ENCODE measurements at regions not wholly inside any gene's neighbourhood (a gene's known extent, or its start where the extent isn't known, plus 50 kb on each side); places are given as distances from the start of the nearest gene placed in this dataset.

DNA sequence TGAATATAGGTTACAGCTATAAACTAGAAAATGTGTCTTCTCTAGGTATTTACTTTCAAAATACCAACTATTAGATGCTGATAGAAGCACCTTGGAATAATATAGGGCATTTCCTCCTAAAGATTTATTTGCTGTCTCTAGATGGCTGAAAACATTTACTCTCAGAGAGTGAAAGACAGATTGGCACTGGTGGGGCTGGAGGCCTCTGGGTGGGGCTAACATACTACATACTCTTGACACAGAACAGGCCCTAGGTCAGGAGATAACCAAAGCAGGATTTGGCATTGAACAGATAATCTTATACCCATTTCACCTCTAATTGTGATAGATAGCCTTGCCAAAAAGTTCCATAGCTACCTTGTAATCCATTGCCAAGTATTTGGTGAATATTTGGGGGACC lies 253.3 kb upstream of the TBC1D5 start:
- Histone ChIP-seq H3K27ac (replicated peaks) (no peak overlapping the region), H3K4me3 (replicated peaks; ENCODE audit: insufficient read depth, low read length) (no peak overlapping the region), H3K27me3 (ENCODE audit: insufficient read depth, poor library complexity, severe bottlenecking) (no peaks in the 10 kb centered on the region)
- TF ChIP-seq GABPA (IDR thresholded peaks at IDR 0.05; ENCODE audit: low read depth): no peak
- TF ChIP-seq SPI1 (IDR thresholded peaks at IDR 0.05; ENCODE audit: borderline replicate concordance, low read depth): no peak
- TF ChIP-seq POLR2AphosphoS5 (IDR thresholded peaks at IDR 0.05; ENCODE audit: low read depth): no peak
- TF ChIP-seq, protein P1, sequence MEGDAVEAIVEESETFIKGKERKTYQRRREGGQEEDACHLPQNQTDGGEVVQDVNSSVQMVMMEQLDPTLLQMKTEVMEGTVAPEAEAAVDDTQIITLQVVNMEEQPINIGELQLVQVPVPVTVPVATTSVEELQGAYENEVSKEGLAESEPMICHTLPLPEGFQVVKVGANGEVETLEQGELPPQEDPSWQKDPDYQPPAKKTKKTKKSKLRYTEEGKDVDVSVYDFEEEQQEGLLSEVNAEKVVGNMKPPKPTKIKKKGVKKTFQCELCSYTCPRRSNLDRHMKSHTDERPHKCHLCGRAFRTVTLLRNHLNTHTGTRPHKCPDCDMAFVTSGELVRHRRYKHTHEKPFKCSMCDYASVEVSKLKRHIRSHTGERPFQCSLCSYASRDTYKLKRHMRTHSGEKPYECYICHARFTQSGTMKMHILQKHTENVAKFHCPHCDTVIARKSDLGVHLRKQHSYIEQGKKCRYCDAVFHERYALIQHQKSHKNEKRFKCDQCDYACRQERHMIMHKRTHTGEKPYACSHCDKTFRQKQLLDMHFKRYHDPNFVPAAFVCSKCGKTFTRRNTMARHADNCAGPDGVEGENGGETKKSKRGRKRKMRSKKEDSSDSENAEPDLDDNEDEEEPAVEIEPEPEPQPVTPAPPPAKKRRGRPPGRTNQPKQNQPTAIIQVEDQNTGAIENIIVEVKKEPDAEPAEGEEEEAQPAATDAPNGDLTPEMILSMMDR (IDR thresholded peaks at IDR 0.05; ENCODE audit: insufficient read depth, low read length): no peak
- TF ChIP-seq, protein P2, sequence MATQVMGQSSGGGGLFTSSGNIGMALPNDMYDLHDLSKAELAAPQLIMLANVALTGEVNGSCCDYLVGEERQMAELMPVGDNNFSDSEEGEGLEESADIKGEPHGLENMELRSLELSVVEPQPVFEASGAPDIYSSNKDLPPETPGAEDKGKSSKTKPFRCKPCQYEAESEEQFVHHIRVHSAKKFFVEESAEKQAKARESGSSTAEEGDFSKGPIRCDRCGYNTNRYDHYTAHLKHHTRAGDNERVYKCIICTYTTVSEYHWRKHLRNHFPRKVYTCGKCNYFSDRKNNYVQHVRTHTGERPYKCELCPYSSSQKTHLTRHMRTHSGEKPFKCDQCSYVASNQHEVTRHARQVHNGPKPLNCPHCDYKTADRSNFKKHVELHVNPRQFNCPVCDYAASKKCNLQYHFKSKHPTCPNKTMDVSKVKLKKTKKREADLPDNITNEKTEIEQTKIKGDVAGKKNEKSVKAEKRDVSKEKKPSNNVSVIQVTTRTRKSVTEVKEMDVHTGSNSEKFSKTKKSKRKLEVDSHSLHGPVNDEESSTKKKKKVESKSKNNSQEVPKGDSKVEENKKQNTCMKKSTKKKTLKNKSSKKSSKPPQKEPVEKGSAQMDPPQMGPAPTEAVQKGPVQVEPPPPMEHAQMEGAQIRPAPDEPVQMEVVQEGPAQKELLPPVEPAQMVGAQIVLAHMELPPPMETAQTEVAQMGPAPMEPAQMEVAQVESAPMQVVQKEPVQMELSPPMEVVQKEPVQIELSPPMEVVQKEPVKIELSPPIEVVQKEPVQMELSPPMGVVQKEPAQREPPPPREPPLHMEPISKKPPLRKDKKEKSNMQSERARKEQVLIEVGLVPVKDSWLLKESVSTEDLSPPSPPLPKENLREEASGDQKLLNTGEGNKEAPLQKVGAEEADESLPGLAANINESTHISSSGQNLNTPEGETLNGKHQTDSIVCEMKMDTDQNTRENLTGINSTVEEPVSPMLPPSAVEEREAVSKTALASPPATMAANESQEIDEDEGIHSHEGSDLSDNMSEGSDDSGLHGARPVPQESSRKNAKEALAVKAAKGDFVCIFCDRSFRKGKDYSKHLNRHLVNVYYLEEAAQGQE (IDR thresholded peaks at IDR 0.05; ENCODE audit: insufficient replicate concordance, low read depth): no peak
- no peak for DNase-seq (ENCODE audit: low read depth in 1 of 2, low spot score in 1 of 2)

DNA sequence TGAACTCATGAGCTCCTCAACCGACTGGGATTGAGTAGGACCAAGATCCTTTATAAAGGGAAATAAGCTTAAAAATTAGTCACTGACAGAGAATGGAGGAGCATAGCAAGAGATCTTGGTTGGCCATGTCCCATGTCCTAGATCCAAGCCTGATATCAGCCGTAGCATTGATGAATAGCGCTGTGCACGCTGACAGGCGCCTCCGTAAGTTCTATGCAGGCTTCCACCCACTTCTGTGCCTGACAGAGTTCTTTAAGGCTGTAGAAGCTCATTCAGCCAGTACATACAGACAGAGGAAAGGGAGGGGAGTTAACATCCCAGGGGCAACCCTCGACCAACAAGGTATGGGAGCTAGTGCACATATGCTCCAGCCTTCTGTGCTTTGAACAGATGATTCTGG lies 251.7 kb upstream of the TBC1D5 start:
- TF ChIP-seq, protein P2 (IDR thresholded peaks at IDR 0.05; ENCODE audit: insufficient replicate concordance, low read depth): no peak
- H3K27me3 ChIP-seq (ENCODE audit: insufficient read depth, poor library complexity, severe bottlenecking): no peaks in the 10 kb centered on the region
- no peak overlapping the region for H3K4me3 ChIP-seq (replicated peaks; ENCODE audit: insufficient read depth, low read length)
- DNase-seq (ENCODE audit: low read depth in 1 of 2, low spot score in 1 of 2): no peak
- H3K27ac ChIP-seq (replicated peaks): no peak overlapping the region

DNA sequence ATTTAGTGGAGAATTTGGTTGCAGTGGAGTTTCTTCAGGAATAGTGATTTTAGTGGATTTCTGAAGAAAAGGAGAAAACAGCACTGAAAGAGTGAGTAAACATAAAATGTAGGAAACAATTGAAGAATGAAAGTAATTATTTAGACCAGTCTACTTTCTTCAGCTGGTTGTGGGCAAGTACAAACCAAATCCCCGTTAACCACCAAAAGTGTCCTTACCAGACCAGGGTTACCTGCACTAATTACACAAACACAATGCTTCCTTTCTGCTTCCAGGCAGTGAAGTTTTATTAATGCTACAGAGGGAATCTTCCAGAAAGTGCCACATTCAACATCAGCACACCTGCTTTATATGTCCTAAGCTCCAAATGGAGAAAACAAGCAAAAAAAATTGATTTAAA lies 248.0 kb upstream of the TBC1D5 start:
- H3K4me3 ChIP-seq (replicated peaks; ENCODE audit: insufficient read depth, low read length): no peak overlapping the region
- no peak for DNase-seq (ENCODE audit: low read depth in 1 of 2, low spot score in 1 of 2)
- H3K27me3 ChIP-seq (ENCODE audit: insufficient read depth, poor library complexity, severe bottlenecking): no peaks in the 10 kb centered on the region
- H3K27ac ChIP-seq (replicated peaks): no peak overlapping the region
- TF ChIP-seq POLR2AphosphoS5 (IDR thresholded peaks at IDR 0.05; ENCODE audit: low read depth): no peak
- TF ChIP-seq, protein P2 (IDR thresholded peaks at IDR 0.05; ENCODE audit: insufficient replicate concordance, low read depth): no peak
- TF ChIP-seq, protein P1 (IDR thresholded peaks at IDR 0.05; ENCODE audit: insufficient read depth, low read length): no peak
- TF ChIP-seq SPI1 (IDR thresholded peaks at IDR 0.05; ENCODE audit: borderline replicate concordance, low read depth): no peak
- no peak for TF ChIP-seq GABPA (IDR thresholded peaks at IDR 0.05; ENCODE audit: low read depth)

DNA sequence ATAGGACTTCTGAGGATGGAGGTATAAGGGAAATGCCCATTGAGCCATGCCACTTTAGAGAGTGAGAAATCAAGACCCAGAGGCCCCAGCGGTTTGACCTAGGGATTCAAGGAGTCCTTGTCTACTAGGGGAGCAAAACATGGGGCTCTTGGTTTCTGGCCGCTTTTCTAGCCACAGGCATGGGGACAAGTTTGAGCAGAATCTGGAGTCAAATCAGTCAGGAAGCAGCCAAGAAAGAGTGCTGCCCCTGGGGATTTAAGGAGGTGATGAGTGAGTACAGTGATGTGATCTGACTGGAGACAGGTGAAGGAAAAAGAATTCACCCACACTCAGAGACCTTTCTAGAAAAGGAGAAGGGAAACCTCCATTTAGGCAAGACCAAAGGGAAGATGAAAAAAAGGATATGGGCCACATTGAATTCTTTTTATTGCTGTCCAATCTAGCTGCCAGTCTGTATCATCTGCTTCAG lies 244.0 kb upstream of the TBC1D5 start:
- peak overlapping the region; percentile 93 for H3K27ac ChIP-seq (replicated peaks)
- TF ChIP-seq SPI1 (IDR thresholded peaks at IDR 0.05; ENCODE audit: borderline replicate concordance, low read depth) (no peak), GABPA (IDR thresholded peaks at IDR 0.05; ENCODE audit: low read depth) (no peak), POLR2AphosphoS5 (IDR thresholded peaks at IDR 0.05; ENCODE audit: low read depth) (no peak)
- TF ChIP-seq, protein P1 (IDR thresholded peaks at IDR 0.05; ENCODE audit: insufficient read depth, low read length): no peak
- TF ChIP-seq, protein P2 (IDR thresholded peaks at IDR 0.05; ENCODE audit: insufficient replicate concordance, low read depth): no peak
- no peaks in the 10 kb centered on the region for H3K27me3 ChIP-seq (ENCODE audit: insufficient read depth, poor library complexity, severe bottlenecking)
- no peak overlapping the region for H3K4me3 ChIP-seq (replicated peaks; ENCODE audit: insufficient read depth, low read length)
- no peak for DNase-seq (ENCODE audit: low read depth in 1 of 2, low spot score in 1 of 2)

Data from HL-60 (cell line).